HEK293 (cell line): ENCODE measurements at regions not wholly inside any gene's neighbourhood (a gene's known extent, or its start where the extent isn't known, plus 50 kb on each side); places are given as distances from the start of the nearest gene placed in this dataset.

Experiments used
- CTCF ChIA-PET: fragments of 350-600 bp; formaldehyde crosslinking; extraction: SDS; loops from one replicate; lab custom pipeline; 2021; ENCODE audit warnings: antibody characterized with exemption; lab: Yijun Ruan, JAX
- POLR2A ChIA-PET: fragments of 300-600 bp; formaldehyde crosslinking; extraction: SDS; loops from one replicate; lab custom pipeline; 2020; ENCODE audit warnings: antibody characterized with exemption, inconsistent platforms; lab: Yijun Ruan, JAX
- H3K27ac ChIP-seq: fragments of 200-500 bp; sonication (Bioruptor generic); 2 replicates; pipeline ENCODE4 v1.5.1; 2014; ENCODE audit warnings: low read depth, low read length, control low read depth, inconsistent platforms; ENCODE audit errors: extremely low read depth
- H3K36me3 ChIP-seq, 2 experiments: fragments of 200-500 bp in 1 of 2; sonication (Bioruptor generic) in 1 of 2; 1 replicate in 1 of 2; 2 replicates in 1 of 2; pipeline ENCODE4 v1.5.1; 2014 to 2017; ENCODE audit warnings: inconsistent platforms in 2 of 2, low read length in 2 of 2; ENCODE audit not compliant: control insufficient read depth in 2 of 2, insufficient read depth in 1 of 2
- H3K4me1 ChIP-seq: fragments of 200-500 bp; sonication (Bioruptor generic); 2 replicates; pipeline ENCODE4 v1.5.1; 2014; ENCODE audit warnings: mild to moderate bottlenecking, low read length, inconsistent platforms; ENCODE audit not compliant: control insufficient read depth, insufficient read depth
- H3K4me3 ChIP-seq: 2 replicates; pipeline ENCODE4 v1.5.1; 2011; ENCODE audit warnings: low read depth, mild to moderate bottlenecking, control low read depth, low read length, moderate library complexity
- H3K9me3 ChIP-seq: fragments of 200-500 bp; sonication (Bioruptor generic); 2 replicates; pipeline ENCODE4 v1.5.1; 2014; ENCODE audit warnings: low read depth, low read length, inconsistent platforms; ENCODE audit not compliant: control insufficient read depth, insufficient read depth
- KLF9 ChIP-seq: fragments of 450-650 bp; formaldehyde crosslinking; IDR thresholded peaks from 2 replicates; pipeline ENCODE4 v1.5.1; 2016; ENCODE audit warnings: missing biosample characterization, missing genetic modification characterization, low read depth
- MEIS1 ChIP-seq: sonication (generic); formaldehyde crosslinking; IDR thresholded peaks from 2 replicates; pipeline ENCODE4 v1.8.1; 2022; ENCODE audit warnings: missing genetic modification reagents, mild to moderate bottlenecking, borderline replicate concordance
- MZF1 ChIP-seq: fragments of 450-650 bp; formaldehyde crosslinking; IDR thresholded peaks from 2 replicates; pipeline ENCODE4 v1.5.1; 2017; ENCODE audit warnings: missing biosample characterization, missing genetic modification characterization, borderline replicate concordance
- ZFP41 ChIP-seq: fragments of 450-650 bp; formaldehyde crosslinking; IDR thresholded peaks from 2 replicates; pipeline ENCODE4 v1.5.1; 2016; ENCODE audit warnings: missing biosample characterization, missing genetic modification characterization, borderline replicate concordance
- ZNF114 ChIP-seq: fragments of 450-650 bp; formaldehyde crosslinking; IDR thresholded peaks from 2 replicates; pipeline ENCODE4 v1.5.0; 2017; ENCODE audit warnings: missing biosample characterization, missing genetic modification characterization
- ZNF140 ChIP-seq: fragments of 450-650 bp; formaldehyde crosslinking; IDR thresholded peaks from 2 replicates; pipeline ENCODE4 v1.5.1; 2016; ENCODE audit warnings: missing biosample characterization, missing genetic modification characterization
- ZNF19 ChIP-seq: fragments of 450-650 bp; formaldehyde crosslinking; IDR thresholded peaks from 2 replicates; pipeline ENCODE4; 2016; ENCODE audit warnings: missing biosample characterization, missing genetic modification characterization, low read depth
- ZNF248 ChIP-seq: fragments of 450-650 bp; formaldehyde crosslinking; IDR thresholded peaks from 2 replicates; pipeline ENCODE4 v1.5.1; 2017; ENCODE audit warnings: missing biosample characterization, missing genetic modification characterization
- ZNF266 ChIP-seq: fragments of 450-650 bp; formaldehyde crosslinking; IDR thresholded peaks from 2 replicates; pipeline ENCODE4 v1.5.1; 2016; ENCODE audit warnings: missing biosample characterization, missing genetic modification characterization, low read depth
- ZNF366 ChIP-seq: fragments of 450-650 bp; formaldehyde crosslinking; conservative IDR thresholded peaks from 2 replicates; pipeline ENCODE4 v1.5.1; 2016; ENCODE audit warnings: missing biosample characterization, missing genetic modification characterization
- ZNF37A ChIP-seq: fragments of 450-650 bp; IDR thresholded peaks from 2 replicates; pipeline ENCODE4 v1.5.1; 2018; ENCODE audit warnings: missing biosample characterization, missing genetic modification characterization
- ZNF394 ChIP-seq: fragments of 450-650 bp; formaldehyde crosslinking; IDR thresholded peaks from 2 replicates; pipeline ENCODE4 v1.5.1; 2016; ENCODE audit warnings: missing biosample characterization, missing genetic modification characterization, mild to moderate bottlenecking, moderate library complexity, borderline replicate concordance
- ZNF48 ChIP-seq: fragments of 450-650 bp; formaldehyde crosslinking; IDR thresholded peaks from 2 replicates; pipeline ENCODE4 v1.5.1; 2016; ENCODE audit warnings: missing biosample characterization, missing genetic modification characterization
- ZNF549 ChIP-seq: fragments of 450-650 bp; IDR thresholded peaks from 2 replicates; pipeline ENCODE4 v1.5.1; 2018; ENCODE audit warnings: missing biosample characterization, missing genetic modification characterization, mild to moderate bottlenecking, inconsistent platforms, moderate library complexity
- ZNF610 ChIP-seq: fragments of 450-650 bp; formaldehyde crosslinking; IDR thresholded peaks from 2 replicates; pipeline ENCODE4 v1.5.1; 2016; ENCODE audit warnings: missing biosample characterization, missing genetic modification characterization, borderline replicate concordance
- ZNF768 ChIP-seq: fragments of 450-650 bp; formaldehyde crosslinking; IDR thresholded peaks from 2 replicates; pipeline ENCODE4 v1.5.1; 2018; ENCODE audit warnings: missing biosample characterization, mild to moderate bottlenecking, missing genetic modification characterization
- ZNF777 ChIP-seq: fragments of 450-650 bp; formaldehyde crosslinking; IDR thresholded peaks from 2 replicates; pipeline ENCODE4 v1.5.1; 2017; ENCODE audit warnings: missing biosample characterization, missing genetic modification characterization, borderline replicate concordance
- ZSCAN16 ChIP-seq: fragments of 450-650 bp; formaldehyde crosslinking; IDR thresholded peaks from 2 replicates; pipeline ENCODE4 v1.5.1; 2016; ENCODE audit warnings: missing biosample characterization, missing genetic modification characterization
- ZSCAN30 ChIP-seq: fragments of 450-650 bp; IDR thresholded peaks from 2 replicates; pipeline ENCODE4 v1.5.1; 2018; ENCODE audit warnings: missing biosample characterization, mild to moderate bottlenecking, missing genetic modification characterization, moderate library complexity
- TF ChIP-seq, protein P1 (sequence below): fragments of 450-650 bp; formaldehyde crosslinking; IDR thresholded peaks from 2 replicates; pipeline ENCODE4 v1.5.1; 2016; ENCODE audit warnings: missing biosample characterization, missing genetic modification characterization
- TF ChIP-seq, protein P2 (sequence below): fragments of 450-650 bp; formaldehyde crosslinking; IDR thresholded peaks from 2 replicates; pipeline ENCODE4 v1.5.1; 2017; ENCODE audit warnings: missing biosample characterization, missing genetic modification characterization
- TF ChIP-seq, protein P3 (sequence below): fragments of 450-650 bp; formaldehyde crosslinking; IDR thresholded peaks from 2 replicates; pipeline ENCODE4 v1.5.1; 2017; ENCODE audit warnings: missing biosample characterization, missing genetic modification characterization
- TF ChIP-seq, protein P4 (sequence below): fragments of 450-650 bp; formaldehyde crosslinking; IDR thresholded peaks from 2 replicates; pipeline ENCODE4 v1.5.1; 2016; ENCODE audit warnings: missing biosample characterization, missing genetic modification characterization
- TF ChIP-seq, protein P5 (sequence below): fragments of 450-650 bp; formaldehyde crosslinking; IDR thresholded peaks from 2 replicates; pipeline ENCODE4 v1.5.1; 2016; ENCODE audit warnings: missing biosample characterization, missing genetic modification characterization
- TF ChIP-seq, protein P6 (sequence below): fragments of 450-650 bp; formaldehyde crosslinking; IDR thresholded peaks from 2 replicates; pipeline ENCODE4 v1.5.1; 2016; ENCODE audit warnings: missing biosample characterization, missing genetic modification characterization

DNA sequence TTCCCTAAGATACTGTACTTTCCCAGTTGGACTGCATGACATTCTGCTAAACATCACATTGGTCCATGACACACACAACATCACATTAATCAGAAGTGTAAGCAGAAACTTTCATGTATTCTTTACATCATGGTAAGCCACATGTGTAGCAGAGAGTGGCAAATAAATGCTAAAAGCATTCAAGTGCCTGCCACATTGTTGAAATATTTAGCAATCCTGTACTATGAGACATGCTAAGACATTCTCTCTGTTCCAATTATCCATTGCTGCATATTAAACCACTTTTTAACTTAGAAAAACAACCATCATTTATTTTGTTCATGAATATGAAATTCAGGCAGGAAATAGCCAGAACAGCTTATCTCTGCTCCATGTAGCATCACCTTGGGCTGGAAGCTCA, 207.7 kb upstream of the GJE1 start (continued):
- no peak for TF ChIP-seq MEIS1 (CRISPR knock-in tag)
- no peak for TF ChIP-seq ZNF610
- TF ChIP-seq ZFP41 (tag by site-specific recombination): no peak
- no peak for TF ChIP-seq ZNF768
- no peak for TF ChIP-seq KLF9 (tag by site-specific recombination)
- TF ChIP-seq, protein P1, sequence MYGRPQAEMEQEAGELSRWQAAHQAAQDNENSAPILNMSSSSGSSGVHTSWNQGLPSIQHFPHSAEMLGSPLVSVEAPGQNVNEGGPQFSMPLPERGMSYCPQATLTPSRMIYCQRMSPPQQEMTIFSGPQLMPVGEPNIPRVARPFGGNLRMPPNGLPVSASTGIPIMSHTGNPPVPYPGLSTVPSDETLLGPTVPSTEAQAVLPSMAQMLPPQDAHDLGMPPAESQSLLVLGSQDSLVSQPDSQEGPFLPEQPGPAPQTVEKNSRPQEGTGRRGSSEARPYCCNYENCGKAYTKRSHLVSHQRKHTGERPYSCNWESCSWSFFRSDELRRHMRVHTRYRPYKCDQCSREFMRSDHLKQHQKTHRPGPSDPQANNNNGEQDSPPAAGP (tag by site-specific recombination): no peak
- TF ChIP-seq ZNF394 (tag by site-specific recombination): no peak
- TF ChIP-seq ZNF266 (tag by site-specific recombination): no peak
- no peak for TF ChIP-seq ZNF366
- TF ChIP-seq ZNF777 (tag by site-specific recombination): no peak

DNA sequence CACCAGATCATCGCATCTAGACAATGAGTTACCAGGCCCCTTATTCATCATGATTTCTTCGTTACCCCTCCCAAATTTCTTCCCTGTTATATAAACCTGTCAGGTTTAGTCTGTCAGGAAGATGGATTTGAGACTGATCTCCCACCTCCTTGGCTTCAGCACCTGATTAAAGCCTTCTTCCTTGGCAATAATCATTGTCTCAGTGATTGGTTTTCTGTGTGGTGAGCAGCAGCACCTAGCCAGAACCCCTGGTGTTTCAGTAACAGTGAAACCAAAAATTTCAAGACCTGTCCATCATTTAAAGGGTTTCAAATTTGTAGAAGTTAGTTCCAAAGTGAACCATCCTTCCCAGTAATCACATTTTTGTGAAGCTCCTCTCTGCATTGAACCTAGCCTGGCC, 209.8 kb upstream of the GJE1 start:
- ChIA-PET CTCF (interaction anchor here (0.6 kb wide), 1 partner anchor 32 kb away, joined by 3 read pairs; no protein-coding TSS in a partner anchor), POLR2A (no interaction called here)
- H3K4me3 ChIP-seq: no peak overlapping the region
- H3K9me3 ChIP-seq: no peaks in the 10 kb centered on the region
- no peaks in the 10 kb centered on the region for H3K4me1 ChIP-seq
- H3K36me3 ChIP-seq: no peaks in the 10 kb centered on the region
- no peak overlapping the region for H3K27ac ChIP-seq
- TF ChIP-seq ZSCAN30 (tag by site-specific recombination) (no peak), ZSCAN16 (no peak), ZNF114 (tag by site-specific recombination) (no peak), MZF1 (tag by site-specific recombination) (no peak), ZNF48 (no peak), ZNF140 (tag by site-specific recombination) (no peak), ZNF549 (tag by site-specific recombination) (no peak), ZNF248 (tag by site-specific recombination) (no peak), ZNF19 (tag by site-specific recombination) (no peak), ZNF37A (tag by site-specific recombination) (no peak)
- TF ChIP-seq, protein P2, sequence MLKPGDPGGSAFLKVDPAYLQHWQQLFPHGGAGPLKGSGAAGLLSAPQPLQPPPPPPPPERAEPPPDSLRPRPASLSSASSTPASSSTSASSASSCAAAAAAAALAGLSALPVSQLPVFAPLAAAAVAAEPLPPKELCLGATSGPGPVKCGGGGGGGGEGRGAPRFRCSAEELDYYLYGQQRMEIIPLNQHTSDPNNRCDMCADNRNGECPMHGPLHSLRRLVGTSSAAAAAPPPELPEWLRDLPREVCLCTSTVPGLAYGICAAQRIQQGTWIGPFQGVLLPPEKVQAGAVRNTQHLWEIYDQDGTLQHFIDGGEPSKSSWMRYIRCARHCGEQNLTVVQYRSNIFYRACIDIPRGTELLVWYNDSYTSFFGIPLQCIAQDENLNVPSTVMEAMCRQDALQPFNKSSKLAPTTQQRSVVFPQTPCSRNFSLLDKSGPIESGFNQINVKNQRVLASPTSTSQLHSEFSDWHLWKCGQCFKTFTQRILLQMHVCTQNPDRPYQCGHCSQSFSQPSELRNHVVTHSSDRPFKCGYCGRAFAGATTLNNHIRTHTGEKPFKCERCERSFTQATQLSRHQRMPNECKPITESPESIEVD: no peak
- TF ChIP-seq, protein P3, sequence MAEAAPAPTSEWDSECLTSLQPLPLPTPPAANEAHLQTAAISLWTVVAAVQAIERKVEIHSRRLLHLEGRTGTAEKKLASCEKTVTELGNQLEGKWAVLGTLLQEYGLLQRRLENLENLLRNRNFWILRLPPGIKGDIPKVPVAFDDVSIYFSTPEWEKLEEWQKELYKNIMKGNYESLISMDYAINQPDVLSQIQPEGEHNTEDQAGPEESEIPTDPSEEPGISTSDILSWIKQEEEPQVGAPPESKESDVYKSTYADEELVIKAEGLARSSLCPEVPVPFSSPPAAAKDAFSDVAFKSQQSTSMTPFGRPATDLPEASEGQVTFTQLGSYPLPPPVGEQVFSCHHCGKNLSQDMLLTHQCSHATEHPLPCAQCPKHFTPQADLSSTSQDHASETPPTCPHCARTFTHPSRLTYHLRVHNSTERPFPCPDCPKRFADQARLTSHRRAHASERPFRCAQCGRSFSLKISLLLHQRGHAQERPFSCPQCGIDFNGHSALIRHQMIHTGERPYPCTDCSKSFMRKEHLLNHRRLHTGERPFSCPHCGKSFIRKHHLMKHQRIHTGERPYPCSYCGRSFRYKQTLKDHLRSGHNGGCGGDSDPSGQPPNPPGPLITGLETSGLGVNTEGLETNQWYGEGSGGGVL (tag by site-specific recombination): no peak
- TF ChIP-seq, protein P4, sequence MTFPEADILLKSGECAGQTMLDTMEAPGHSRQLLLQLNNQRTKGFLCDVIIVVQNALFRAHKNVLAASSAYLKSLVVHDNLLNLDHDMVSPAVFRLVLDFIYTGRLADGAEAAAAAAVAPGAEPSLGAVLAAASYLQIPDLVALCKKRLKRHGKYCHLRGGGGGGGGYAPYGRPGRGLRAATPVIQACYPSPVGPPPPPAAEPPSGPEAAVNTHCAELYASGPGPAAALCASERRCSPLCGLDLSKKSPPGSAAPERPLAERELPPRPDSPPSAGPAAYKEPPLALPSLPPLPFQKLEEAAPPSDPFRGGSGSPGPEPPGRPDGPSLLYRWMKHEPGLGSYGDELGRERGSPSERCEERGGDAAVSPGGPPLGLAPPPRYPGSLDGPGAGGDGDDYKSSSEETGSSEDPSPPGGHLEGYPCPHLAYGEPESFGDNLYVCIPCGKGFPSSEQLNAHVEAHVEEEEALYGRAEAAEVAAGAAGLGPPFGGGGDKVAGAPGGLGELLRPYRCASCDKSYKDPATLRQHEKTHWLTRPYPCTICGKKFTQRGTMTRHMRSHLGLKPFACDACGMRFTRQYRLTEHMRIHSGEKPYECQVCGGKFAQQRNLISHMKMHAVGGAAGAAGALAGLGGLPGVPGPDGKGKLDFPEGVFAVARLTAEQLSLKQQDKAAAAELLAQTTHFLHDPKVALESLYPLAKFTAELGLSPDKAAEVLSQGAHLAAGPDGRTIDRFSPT (tag by site-specific recombination): no peak
- TF ChIP-seq, protein P5, sequence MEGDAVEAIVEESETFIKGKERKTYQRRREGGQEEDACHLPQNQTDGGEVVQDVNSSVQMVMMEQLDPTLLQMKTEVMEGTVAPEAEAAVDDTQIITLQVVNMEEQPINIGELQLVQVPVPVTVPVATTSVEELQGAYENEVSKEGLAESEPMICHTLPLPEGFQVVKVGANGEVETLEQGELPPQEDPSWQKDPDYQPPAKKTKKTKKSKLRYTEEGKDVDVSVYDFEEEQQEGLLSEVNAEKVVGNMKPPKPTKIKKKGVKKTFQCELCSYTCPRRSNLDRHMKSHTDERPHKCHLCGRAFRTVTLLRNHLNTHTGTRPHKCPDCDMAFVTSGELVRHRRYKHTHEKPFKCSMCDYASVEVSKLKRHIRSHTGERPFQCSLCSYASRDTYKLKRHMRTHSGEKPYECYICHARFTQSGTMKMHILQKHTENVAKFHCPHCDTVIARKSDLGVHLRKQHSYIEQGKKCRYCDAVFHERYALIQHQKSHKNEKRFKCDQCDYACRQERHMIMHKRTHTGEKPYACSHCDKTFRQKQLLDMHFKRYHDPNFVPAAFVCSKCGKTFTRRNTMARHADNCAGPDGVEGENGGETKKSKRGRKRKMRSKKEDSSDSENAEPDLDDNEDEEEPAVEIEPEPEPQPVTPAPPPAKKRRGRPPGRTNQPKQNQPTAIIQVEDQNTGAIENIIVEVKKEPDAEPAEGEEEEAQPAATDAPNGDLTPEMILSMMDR (tag by site-specific recombination): no peak
- TF ChIP-seq, protein P6, sequence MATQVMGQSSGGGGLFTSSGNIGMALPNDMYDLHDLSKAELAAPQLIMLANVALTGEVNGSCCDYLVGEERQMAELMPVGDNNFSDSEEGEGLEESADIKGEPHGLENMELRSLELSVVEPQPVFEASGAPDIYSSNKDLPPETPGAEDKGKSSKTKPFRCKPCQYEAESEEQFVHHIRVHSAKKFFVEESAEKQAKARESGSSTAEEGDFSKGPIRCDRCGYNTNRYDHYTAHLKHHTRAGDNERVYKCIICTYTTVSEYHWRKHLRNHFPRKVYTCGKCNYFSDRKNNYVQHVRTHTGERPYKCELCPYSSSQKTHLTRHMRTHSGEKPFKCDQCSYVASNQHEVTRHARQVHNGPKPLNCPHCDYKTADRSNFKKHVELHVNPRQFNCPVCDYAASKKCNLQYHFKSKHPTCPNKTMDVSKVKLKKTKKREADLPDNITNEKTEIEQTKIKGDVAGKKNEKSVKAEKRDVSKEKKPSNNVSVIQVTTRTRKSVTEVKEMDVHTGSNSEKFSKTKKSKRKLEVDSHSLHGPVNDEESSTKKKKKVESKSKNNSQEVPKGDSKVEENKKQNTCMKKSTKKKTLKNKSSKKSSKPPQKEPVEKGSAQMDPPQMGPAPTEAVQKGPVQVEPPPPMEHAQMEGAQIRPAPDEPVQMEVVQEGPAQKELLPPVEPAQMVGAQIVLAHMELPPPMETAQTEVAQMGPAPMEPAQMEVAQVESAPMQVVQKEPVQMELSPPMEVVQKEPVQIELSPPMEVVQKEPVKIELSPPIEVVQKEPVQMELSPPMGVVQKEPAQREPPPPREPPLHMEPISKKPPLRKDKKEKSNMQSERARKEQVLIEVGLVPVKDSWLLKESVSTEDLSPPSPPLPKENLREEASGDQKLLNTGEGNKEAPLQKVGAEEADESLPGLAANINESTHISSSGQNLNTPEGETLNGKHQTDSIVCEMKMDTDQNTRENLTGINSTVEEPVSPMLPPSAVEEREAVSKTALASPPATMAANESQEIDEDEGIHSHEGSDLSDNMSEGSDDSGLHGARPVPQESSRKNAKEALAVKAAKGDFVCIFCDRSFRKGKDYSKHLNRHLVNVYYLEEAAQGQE (tag by site-specific recombination): no peak
